Keratinocyte (primary cell): ENCODE measurements at regions not wholly inside any gene's neighbourhood (a gene's known extent, or its start where the extent isn't known, plus 50 kb on each side); places are given as distances from the start of the nearest gene placed in this dataset.

Experiments
- DNase-seq: peaks from one replicate; pipeline ENCODE4 v3.0.0-alpha.2; 2011; ENCODE audit warnings: low read depth, missing footprints, low spot score
- FAIRE-seq: peaks from 2 replicates; lab custom pipeline; 2011; peaks lifted over from hg19 to GRCh38; lab: Jason Lieb, UNC
- H2AFZ ChIP-seq: 2 replicates; pipeline ENCODE4 v1.6.0; 2012; ENCODE audit warnings: low read length, control low read depth, inconsistent platforms; ENCODE audit not compliant: control insufficient read depth
- H3K27ac ChIP-seq: 2 replicates; pipeline ENCODE4 v1.5.1; 2011; ENCODE audit warnings: low read length; ENCODE audit not compliant: control insufficient read depth, insufficient read depth
- H3K27me3 ChIP-seq: 3 replicates; pipeline ENCODE4 v1.6.0; 2011; ENCODE audit warnings: low read length; ENCODE audit not compliant: control insufficient read depth, insufficient read depth; ENCODE audit errors: extremely low read depth
- H3K36me3 ChIP-seq, 2 experiments: 2 replicates in 1 of 2; 3 replicates in 1 of 2; pipeline ENCODE4 v1.5.1; 2011; ENCODE audit warnings: low read length in 2 of 2, mild to moderate bottlenecking in 1 of 2; ENCODE audit not compliant: control insufficient read depth in 2 of 2, insufficient read depth in 2 of 2; ENCODE audit errors: extremely low read depth in 1 of 2
- H3K4me1 ChIP-seq: 3 replicates; pipeline ENCODE4 v1.5.1; 2011; ENCODE audit warnings: low read length; ENCODE audit not compliant: control insufficient read depth, insufficient read depth; ENCODE audit errors: extremely low read depth
- H3K4me2 ChIP-seq: 3 replicates; pipeline ENCODE4 v1.6.0; 2011; ENCODE audit warnings: low read depth, low read length; ENCODE audit not compliant: control insufficient read depth, insufficient read depth; ENCODE audit errors: extremely low read depth
- H3K4me3 ChIP-seq, 3 experiments: fragments of 200-600 bp in 1 of 3; sonication (generic) in 1 of 3; 2 replicates in 2 of 3; 3 replicates in 1 of 3; pipeline ENCODE4 v1.5.1; 2011 to 2016; ENCODE audit warnings: low read length in 3 of 3, mild to moderate bottlenecking in 3 of 3, control low read depth in 2 of 3, inconsistent platforms in 1 of 3, low read depth in 1 of 3, mixed read lengths in 1 of 3, mixed run types in 1 of 3, moderate library complexity in 1 of 3; ENCODE audit not compliant: control insufficient read depth in 2 of 3, insufficient read depth in 2 of 3; ENCODE audit errors: extremely low read depth in 1 of 3
- H3K79me2 ChIP-seq: 2 replicates; pipeline ENCODE4 v1.6.0; 2012; ENCODE audit warnings: low read length; ENCODE audit not compliant: control insufficient read depth, insufficient read depth
- H3K9ac ChIP-seq: 3 replicates; pipeline ENCODE4 v1.6.0; 2011; ENCODE audit warnings: low read length; ENCODE audit not compliant: control insufficient read depth, insufficient read depth; ENCODE audit errors: extremely low read depth
- H3K9me1 ChIP-seq: 3 replicates; pipeline ENCODE4 v1.6.0; 2011; ENCODE audit warnings: low read length; ENCODE audit not compliant: control insufficient read depth, insufficient read depth; ENCODE audit errors: extremely low read depth
- H3K9me3 ChIP-seq: 2 replicates; pipeline ENCODE4 v1.5.1; 2012; ENCODE audit warnings: low read depth, low read length; ENCODE audit not compliant: control insufficient read depth
- H4K20me1 ChIP-seq: 3 replicates; pipeline ENCODE4 v1.6.0; 2011; ENCODE audit warnings: low read length; ENCODE audit not compliant: control insufficient read depth, insufficient read depth; ENCODE audit errors: extremely low read depth
- EZH2 ChIP-seq: IDR thresholded peaks from one replicate; pipeline ENCODE4 v1.6.1; 2012; ENCODE audit warnings: inconsistent platforms, mild to moderate bottlenecking, low read length, moderate library complexity
- dilution Hi-C: fragments of 300-500 bp; cut with MboI; formaldehyde crosslinking; loops from one replicate; pipeline ENCODE4 v1.7.0; 2020; ENCODE audit warnings: low sequenced_read_pairs; ENCODE audit not compliant: extremely low pct_ligation_motif_present
- TF ChIP-seq, protein P1 (sequence below), 3 experiments: IDR thresholded peaks in 1 of 3; conservative IDR thresholded peaks in 1 of 3; optimal IDR thresholded peaks in 1 of 3; 2 replicates in 2 of 3; 3 replicates in 1 of 3; pipeline versions ENCODE3 to v1.5.1; 2011; ENCODE audit warnings: low read length in 3 of 3, mild to moderate bottlenecking in 3 of 3, moderate library complexity in 2 of 3, control low read depth in 1 of 3, inconsistent platforms in 1 of 3; ENCODE audit not compliant: insufficient read depth in 2 of 3; ENCODE audit errors: extremely low read depth in 1 of 3

- TF ChIP-seq EZH2 = no peak
- TF ChIP-seq, protein P1, sequence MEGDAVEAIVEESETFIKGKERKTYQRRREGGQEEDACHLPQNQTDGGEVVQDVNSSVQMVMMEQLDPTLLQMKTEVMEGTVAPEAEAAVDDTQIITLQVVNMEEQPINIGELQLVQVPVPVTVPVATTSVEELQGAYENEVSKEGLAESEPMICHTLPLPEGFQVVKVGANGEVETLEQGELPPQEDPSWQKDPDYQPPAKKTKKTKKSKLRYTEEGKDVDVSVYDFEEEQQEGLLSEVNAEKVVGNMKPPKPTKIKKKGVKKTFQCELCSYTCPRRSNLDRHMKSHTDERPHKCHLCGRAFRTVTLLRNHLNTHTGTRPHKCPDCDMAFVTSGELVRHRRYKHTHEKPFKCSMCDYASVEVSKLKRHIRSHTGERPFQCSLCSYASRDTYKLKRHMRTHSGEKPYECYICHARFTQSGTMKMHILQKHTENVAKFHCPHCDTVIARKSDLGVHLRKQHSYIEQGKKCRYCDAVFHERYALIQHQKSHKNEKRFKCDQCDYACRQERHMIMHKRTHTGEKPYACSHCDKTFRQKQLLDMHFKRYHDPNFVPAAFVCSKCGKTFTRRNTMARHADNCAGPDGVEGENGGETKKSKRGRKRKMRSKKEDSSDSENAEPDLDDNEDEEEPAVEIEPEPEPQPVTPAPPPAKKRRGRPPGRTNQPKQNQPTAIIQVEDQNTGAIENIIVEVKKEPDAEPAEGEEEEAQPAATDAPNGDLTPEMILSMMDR (optimal IDR thresholded peaks at IDR 0.05 in 1 of 3, IDR thresholded peaks at IDR 0.05 in 1 of 3, conservative IDR thresholded peaks at IDR 0.05 in 1 of 3; ENCODE audit: extremely low read depth in 1 of 3, insufficient read depth in 2 of 3, low read length in 3 of 3) = no peak
- no peak overlapping the region for H3K4me3 ChIP-seq
- H3K79me2 ChIP-seq = no peaks in the 10 kb centered on the region
- FAIRE-seq = no peak
- H4K20me1 ChIP-seq = no peaks in the 10 kb centered on the region
- H3K4me2 ChIP-seq = no peak overlapping the region
- H3K27me3 ChIP-seq = no peaks in the 10 kb centered on the region
- no peak overlapping the region for H2AFZ ChIP-seq
- dilution Hi-C loops = no loop called here
- H3K9me3 ChIP-seq = peaks cover 12% of the 10 kb centered on the region
- H3K9me1 ChIP-seq = no peaks in the 10 kb centered on the region
- no peak overlapping the region for H3K27ac ChIP-seq
- H3K9ac ChIP-seq = no peak overlapping the region
- H3K4me1 ChIP-seq = no peaks in the 10 kb centered on the region
- H3K36me3 ChIP-seq = no peaks in the 10 kb centered on the region
- DNase-seq = no peak
Measured at GRCh38 chr22:49140911-49141665, 686.6 kb downstream of the BRD1 start.

- Histone ChIP-seq H3K9ac (no peak overlapping the region), H2AFZ (no peak overlapping the region), H4K20me1 (no peaks in the 10 kb centered on the region), H3K9me1 (no peaks in the 10 kb centered on the region), H3K27me3 (no peaks in the 10 kb centered on the region), H3K9me3 (peaks cover 11% of the 10 kb centered on the region), H3K4me3 (no peak overlapping the region), H3K27ac (no peak overlapping the region), H3K4me2 (no peak overlapping the region), H3K79me2 (no peaks in the 10 kb centered on the region), H3K4me1 (no peaks in the 10 kb centered on the region), H3K36me3 (no peaks in the 10 kb centered on the region)
- FAIRE-seq (no peak), DNase-seq (no peak)
- dilution Hi-C loops = no loop called here
- no peak for TF ChIP-seq EZH2
Measured at GRCh38 chr22:49139492-49140151, 688.1 kb downstream of the BRD1 start.
